ENCODE measurements at regions not wholly inside any gene's neighbourhood (a gene's known extent, or its start where the extent isn't known, plus 50 kb on each side); places are given as distances from the start of the nearest gene placed in this dataset.

DNA sequence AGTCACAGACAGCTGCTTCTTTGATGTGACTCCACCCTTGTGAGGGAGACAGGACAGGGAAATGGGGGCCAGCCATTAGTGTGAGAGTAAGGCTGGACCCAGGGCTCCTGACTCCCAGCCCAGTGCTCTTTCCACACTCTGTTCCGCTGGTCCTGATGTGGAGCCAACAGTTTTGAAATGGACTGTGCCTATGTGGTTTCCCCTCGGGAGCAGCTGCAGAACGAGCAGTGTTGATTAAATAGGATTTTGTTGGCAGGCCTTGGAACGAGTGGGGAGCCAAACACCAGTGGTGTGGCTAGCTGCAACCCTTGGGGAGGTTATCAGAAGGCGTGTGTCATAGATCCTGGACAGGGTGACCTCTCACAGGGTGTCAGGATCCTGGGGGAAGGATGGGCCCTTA is 66.5 kb upstream of the AMPD3 start:
- TF ChIP-seq, protein P1, sequence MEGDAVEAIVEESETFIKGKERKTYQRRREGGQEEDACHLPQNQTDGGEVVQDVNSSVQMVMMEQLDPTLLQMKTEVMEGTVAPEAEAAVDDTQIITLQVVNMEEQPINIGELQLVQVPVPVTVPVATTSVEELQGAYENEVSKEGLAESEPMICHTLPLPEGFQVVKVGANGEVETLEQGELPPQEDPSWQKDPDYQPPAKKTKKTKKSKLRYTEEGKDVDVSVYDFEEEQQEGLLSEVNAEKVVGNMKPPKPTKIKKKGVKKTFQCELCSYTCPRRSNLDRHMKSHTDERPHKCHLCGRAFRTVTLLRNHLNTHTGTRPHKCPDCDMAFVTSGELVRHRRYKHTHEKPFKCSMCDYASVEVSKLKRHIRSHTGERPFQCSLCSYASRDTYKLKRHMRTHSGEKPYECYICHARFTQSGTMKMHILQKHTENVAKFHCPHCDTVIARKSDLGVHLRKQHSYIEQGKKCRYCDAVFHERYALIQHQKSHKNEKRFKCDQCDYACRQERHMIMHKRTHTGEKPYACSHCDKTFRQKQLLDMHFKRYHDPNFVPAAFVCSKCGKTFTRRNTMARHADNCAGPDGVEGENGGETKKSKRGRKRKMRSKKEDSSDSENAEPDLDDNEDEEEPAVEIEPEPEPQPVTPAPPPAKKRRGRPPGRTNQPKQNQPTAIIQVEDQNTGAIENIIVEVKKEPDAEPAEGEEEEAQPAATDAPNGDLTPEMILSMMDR (conservative IDR thresholded peaks at IDR 0.05 in 1 of 2, IDR thresholded peaks at IDR 0.05 in 1 of 2; ENCODE audit: low read depth in 1 of 2, low read length in 2 of 2): no peak
- TF ChIP-seq EZH2 (IDR thresholded peaks at IDR 0.05; ENCODE audit: low read length, missing control alignments): no peak
- Histone ChIP-seq H3K9ac (ENCODE audit: insufficient read depth, low read length) (no peak overlapping the region), H3K27me3 (ENCODE audit: control insufficient read depth, insufficient read depth, low read length) (no peaks in the 10 kb centered on the region), H3K79me2 (ENCODE audit: control insufficient read depth, insufficient read depth, low read length) (no peaks in the 10 kb centered on the region), H3K36me3 (ENCODE audit: control insufficient read depth, insufficient read depth, low read length) (no peaks in the 10 kb centered on the region), H3K9me3 (ENCODE audit: control insufficient read depth, insufficient read depth, low read depth, low read length) (no peaks in the 10 kb centered on the region), H3K4me3 (replicated peaks in 1 of 4; ENCODE audit: control extremely low read depth in 1 of 4, insufficient read depth in 1 of 4, low read depth in 3 of 4, low read length in 4 of 4) (no peak overlapping the region), H2AFZ (ENCODE audit: low read length) (no peak overlapping the region), H3K4me1 (ENCODE audit: control insufficient read depth, extremely low read depth, insufficient read depth, low read length) (peaks cover 30% of the 10 kb centered on the region), H4K20me1 (ENCODE audit: control insufficient read depth, extremely low read depth, insufficient read depth, low read length) (no peaks in the 10 kb centered on the region), H3K4me2 (ENCODE audit: extremely low read depth, insufficient read depth, low read length) (no peak overlapping the region), H3K27ac (ENCODE audit: insufficient read depth, low read length) (no peak overlapping the region)
- DNase-seq (ENCODE audit: low read depth in 2 of 2): peak in 1 of 2 donors; percentile 51

DNA sequence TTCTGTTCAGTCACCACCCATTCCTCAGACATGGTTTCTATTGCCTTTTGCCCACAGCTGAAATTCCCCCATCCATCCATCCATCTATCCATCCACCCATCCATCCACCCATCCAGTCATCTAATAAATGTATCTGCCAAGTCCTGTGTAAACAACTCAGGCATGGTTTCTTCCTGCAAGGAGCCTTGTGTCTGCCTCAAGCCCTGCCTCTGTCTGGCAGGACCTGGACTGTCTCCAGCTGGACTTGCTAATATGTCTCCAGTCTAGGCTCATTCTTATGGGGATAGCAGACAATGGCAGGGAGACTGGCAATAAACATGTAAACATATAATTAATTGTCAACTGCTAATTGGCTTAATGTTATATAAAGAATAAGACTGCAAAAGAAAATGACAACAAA is 64.7 kb upstream of the AMPD3 start:
- TF ChIP-seq, protein P1 (conservative IDR thresholded peaks at IDR 0.05 in 1 of 2, IDR thresholded peaks at IDR 0.05 in 1 of 2; ENCODE audit: low read depth in 1 of 2, low read length in 2 of 2): no peak
- no peak for TF ChIP-seq EZH2 (IDR thresholded peaks at IDR 0.05; ENCODE audit: low read length, missing control alignments)
- H4K20me1 ChIP-seq (ENCODE audit: control insufficient read depth, extremely low read depth, insufficient read depth, low read length): no peaks in the 10 kb centered on the region
- DNase-seq (ENCODE audit: low read depth in 2 of 2): peak in 1 of 2 donors; percentile 63
- H3K4me3 ChIP-seq (replicated peaks in 1 of 4; ENCODE audit: control extremely low read depth in 1 of 4, insufficient read depth in 1 of 4, low read depth in 3 of 4, low read length in 4 of 4): no peak overlapping the region
- no peaks in the 10 kb centered on the region for H3K79me2 ChIP-seq (ENCODE audit: control insufficient read depth, insufficient read depth, low read length)
- no peak overlapping the region for H3K4me2 ChIP-seq (ENCODE audit: extremely low read depth, insufficient read depth, low read length)
- no peak overlapping the region for H3K27ac ChIP-seq (ENCODE audit: insufficient read depth, low read length)
- H3K9ac ChIP-seq (ENCODE audit: insufficient read depth, low read length): no peak overlapping the region
- H3K36me3 ChIP-seq (ENCODE audit: control insufficient read depth, insufficient read depth, low read length): no peaks in the 10 kb centered on the region
- H3K4me1 ChIP-seq (ENCODE audit: control insufficient read depth, extremely low read depth, insufficient read depth, low read length): peaks cover 41% of the 10 kb centered on the region
- H2AFZ ChIP-seq (ENCODE audit: low read length): no peak overlapping the region
- H3K9me3 ChIP-seq (ENCODE audit: control insufficient read depth, insufficient read depth, low read depth, low read length): no peaks in the 10 kb centered on the region
- no peaks in the 10 kb centered on the region for H3K27me3 ChIP-seq (ENCODE audit: control insufficient read depth, insufficient read depth, low read length)

DNA sequence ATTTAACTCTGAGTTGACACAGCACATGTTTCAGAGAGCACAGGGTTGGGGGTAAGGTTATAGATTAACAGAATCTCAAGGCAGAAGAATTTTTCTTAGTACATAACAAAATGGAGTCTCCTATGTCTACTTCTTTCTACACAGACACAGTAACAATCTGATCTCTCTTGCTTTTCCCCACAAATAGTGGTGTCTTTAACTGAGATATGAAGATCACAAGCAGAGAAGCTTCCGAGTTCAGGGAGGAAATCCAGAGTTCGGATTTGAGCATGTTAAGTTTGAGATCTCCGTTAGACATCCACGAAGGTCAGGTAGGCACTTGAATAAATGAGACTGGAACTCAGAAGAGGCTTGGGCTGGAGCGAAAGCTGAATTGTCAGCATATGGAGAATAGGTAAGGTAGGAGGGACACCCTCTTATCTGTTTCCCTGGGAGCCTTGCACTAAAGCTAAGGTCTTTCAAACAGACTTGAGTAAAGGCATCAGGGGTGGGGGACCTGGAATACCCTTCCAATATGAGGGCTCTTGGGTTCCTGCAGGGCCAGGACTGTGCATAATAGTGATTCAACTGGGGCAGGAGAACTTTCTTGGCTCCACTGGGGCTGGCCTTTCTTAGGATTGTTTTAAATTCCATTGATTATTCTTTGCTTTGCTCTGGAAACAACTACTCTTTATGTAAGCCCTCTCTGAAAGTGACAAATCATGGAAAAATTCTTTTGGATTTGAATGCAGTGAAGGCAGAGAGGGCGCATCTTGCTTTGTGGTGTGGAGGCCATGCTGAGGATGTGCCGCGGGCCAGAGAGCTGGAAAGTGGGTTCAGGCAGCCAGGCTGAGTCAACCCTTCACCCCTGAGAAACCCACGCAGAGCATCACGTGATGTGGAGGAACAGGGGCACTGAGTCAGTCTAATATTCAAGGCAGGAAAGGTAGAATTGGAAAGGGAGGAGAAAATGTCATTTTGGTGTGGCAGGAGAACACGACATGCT is 62.7 kb upstream of the AMPD3 start:
- H3K9ac ChIP-seq (ENCODE audit: insufficient read depth, low read length): no peak overlapping the region
- H3K27ac ChIP-seq (ENCODE audit: insufficient read depth, low read length): peak overlapping the region; percentile 76
- no peak overlapping the region for H3K4me2 ChIP-seq (ENCODE audit: extremely low read depth, insufficient read depth, low read length)
- no peaks in the 10 kb centered on the region for H3K27me3 ChIP-seq (ENCODE audit: control insufficient read depth, insufficient read depth, low read length)
- H3K9me3 ChIP-seq (ENCODE audit: control insufficient read depth, insufficient read depth, low read depth, low read length): no peaks in the 10 kb centered on the region
- peak in 1 of 2 donors; percentile 91 for DNase-seq (ENCODE audit: low read depth in 2 of 2)
- TF ChIP-seq, protein P1 (conservative IDR thresholded peaks at IDR 0.05 in 1 of 2, IDR thresholded peaks at IDR 0.05 in 1 of 2; ENCODE audit: low read depth in 1 of 2, low read length in 2 of 2): no peak
- TF ChIP-seq EZH2 (IDR thresholded peaks at IDR 0.05; ENCODE audit: low read length, missing control alignments): no peak
- no peaks in the 10 kb centered on the region for H3K36me3 ChIP-seq (ENCODE audit: control insufficient read depth, insufficient read depth, low read length)
- H2AFZ ChIP-seq (ENCODE audit: low read length): no peak overlapping the region
- no peaks in the 10 kb centered on the region for H4K20me1 ChIP-seq (ENCODE audit: control insufficient read depth, extremely low read depth, insufficient read depth, low read length)
- H3K79me2 ChIP-seq (ENCODE audit: control insufficient read depth, insufficient read depth, low read length): no peaks in the 10 kb centered on the region
- no peak overlapping the region for H3K4me3 ChIP-seq (replicated peaks in 1 of 4; ENCODE audit: control extremely low read depth in 1 of 4, insufficient read depth in 1 of 4, low read depth in 3 of 4, low read length in 4 of 4)
- peaks cover 32% of the 10 kb centered on the region for H3K4me1 ChIP-seq (ENCODE audit: control insufficient read depth, extremely low read depth, insufficient read depth, low read length)

All from fibroblast of lung (primary cell).